A549 (cell line): ENCODE measurements at regions not wholly inside any gene's neighbourhood (a gene's known extent, or its start where the extent isn't known, plus 50 kb on each side); places are given as distances from the start of the nearest gene placed in this dataset.

ENCODE experiments used
- HMGXB4 ChIP-seq: fragments of 250-450 bp; sonication (Bioruptor Pico); IDR thresholded peaks from 2 replicates; pipeline ENCODE4 v1.5.0; 2021; ENCODE audit warnings: mild to moderate bottlenecking, moderate library complexity, borderline replicate concordance
- JUN ChIP-seq, 2 experiments: fragments of >200 bp; sonication (Bioruptor Twin); formaldehyde crosslinking; IDR thresholded peaks; 2 replicates in 1 of 2; 3 replicates in 1 of 2; pipeline ENCODE4 v1.6.1; 2016 to 2017
- RNF2 ChIP-seq: fragments of 200-600 bp; sonication (generic); IDR thresholded peaks from 2 replicates; pipeline ENCODE4 v1.6.1; 2016; ENCODE audit warnings: low read depth, mild to moderate bottlenecking, antibody characterized with exemption, moderate library complexity, borderline replicate concordance
- TF ChIP-seq, protein P1 (sequence below): fragments of >200 bp; sonication (Bioruptor Twin); formaldehyde crosslinking; IDR thresholded peaks from 3 replicates; pipeline ENCODE4 v1.5.1; 2016
- TF ChIP-seq, protein P2 (sequence below): IDR thresholded peaks from 2 replicates; pipeline ENCODE4 v1.6.1; 2012

DNA sequence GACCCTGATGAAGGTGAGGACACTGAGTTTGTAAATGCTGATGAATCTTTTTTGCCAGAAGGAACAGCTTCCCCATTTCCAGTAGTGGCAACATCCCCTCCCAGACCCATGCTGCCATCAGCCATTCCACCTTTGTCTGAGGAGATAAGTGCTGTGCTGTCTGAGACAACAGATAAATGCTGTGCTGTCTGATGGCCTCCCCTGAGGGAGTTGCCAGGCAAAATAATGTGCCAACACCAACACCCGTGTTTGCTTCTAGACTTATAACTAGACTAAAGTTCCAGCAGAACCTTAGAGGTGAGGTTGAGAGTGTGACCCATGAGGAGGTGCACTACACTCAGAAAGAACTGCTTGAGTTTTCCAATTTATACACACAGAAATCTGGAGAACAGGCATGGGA is 349.5 kb downstream of the C12orf75 start:
- TF ChIP-seq, protein P1, sequence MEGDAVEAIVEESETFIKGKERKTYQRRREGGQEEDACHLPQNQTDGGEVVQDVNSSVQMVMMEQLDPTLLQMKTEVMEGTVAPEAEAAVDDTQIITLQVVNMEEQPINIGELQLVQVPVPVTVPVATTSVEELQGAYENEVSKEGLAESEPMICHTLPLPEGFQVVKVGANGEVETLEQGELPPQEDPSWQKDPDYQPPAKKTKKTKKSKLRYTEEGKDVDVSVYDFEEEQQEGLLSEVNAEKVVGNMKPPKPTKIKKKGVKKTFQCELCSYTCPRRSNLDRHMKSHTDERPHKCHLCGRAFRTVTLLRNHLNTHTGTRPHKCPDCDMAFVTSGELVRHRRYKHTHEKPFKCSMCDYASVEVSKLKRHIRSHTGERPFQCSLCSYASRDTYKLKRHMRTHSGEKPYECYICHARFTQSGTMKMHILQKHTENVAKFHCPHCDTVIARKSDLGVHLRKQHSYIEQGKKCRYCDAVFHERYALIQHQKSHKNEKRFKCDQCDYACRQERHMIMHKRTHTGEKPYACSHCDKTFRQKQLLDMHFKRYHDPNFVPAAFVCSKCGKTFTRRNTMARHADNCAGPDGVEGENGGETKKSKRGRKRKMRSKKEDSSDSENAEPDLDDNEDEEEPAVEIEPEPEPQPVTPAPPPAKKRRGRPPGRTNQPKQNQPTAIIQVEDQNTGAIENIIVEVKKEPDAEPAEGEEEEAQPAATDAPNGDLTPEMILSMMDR = no peak
- TF ChIP-seq JUN (IDR thresholded peaks at IDR 0.05) (no peak), HMGXB4 (CRISPR knock-in tag) (no peak), RNF2 (no peak)
- TF ChIP-seq, protein P2, sequence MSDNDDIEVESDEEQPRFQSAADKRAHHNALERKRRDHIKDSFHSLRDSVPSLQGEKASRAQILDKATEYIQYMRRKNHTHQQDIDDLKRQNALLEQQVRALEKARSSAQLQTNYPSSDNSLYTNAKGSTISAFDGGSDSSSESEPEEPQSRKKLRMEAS = no peak
